Effector memory CD8-positive, alpha-beta T cell (primary cell): ENCODE measurements at regions not wholly inside any gene's neighbourhood (a gene's known extent, or its start where the extent isn't known, plus 50 kb on each side); places are given as distances from the start of the nearest gene placed in this dataset.

Experiments
- ATAC-seq: fragments of 150-1000 bp; cut with Tn5 transposase; replicated peaks from 2 replicates; pipeline ENCODE4 v1.10.0; 2021; ENCODE audit warnings: mild to moderate bottlenecking, moderate library complexity
- DNase-seq, 3 experiments: peaks; one replicate each; pipeline ENCODE4 v3.0.0; 2021
- H3K27ac Mint-ChIP-seq, 2 donors: one replicate each; pipeline ENCODE4 v1.8.0; 2022; ENCODE audit warnings: mild to moderate bottlenecking in 2 of 2, mixed read lengths in 2 of 2, moderate library complexity in 2 of 2
- H3K27me3 Mint-ChIP-seq, 2 donors: one replicate each; pipeline ENCODE4 v1.8.0; 2022; ENCODE audit warnings: mixed read lengths in 2 of 2
- H3K36me3 Mint-ChIP-seq: one replicate; pipeline ENCODE4 v1.8.0; 2022; ENCODE audit warnings: mild to moderate bottlenecking, moderate library complexity, mixed read lengths; ENCODE audit not compliant: insufficient read depth
- H3K4me1 Mint-ChIP-seq, 2 donors: one replicate each; pipeline ENCODE4 v1.8.0; 2022; ENCODE audit warnings: low read depth in 2 of 2, mixed read lengths in 2 of 2
- H3K4me3 Mint-ChIP-seq, 2 donors: one replicate each; pipeline ENCODE4 v1.8.0; 2022; ENCODE audit warnings: mild to moderate bottlenecking in 2 of 2, mixed read lengths in 2 of 2, moderate library complexity in 2 of 2
- H3K9me3 Mint-ChIP-seq, 2 donors: one replicate each; pipeline ENCODE4 v1.8.0; 2022; ENCODE audit warnings: mixed read lengths in 2 of 2

DNA sequence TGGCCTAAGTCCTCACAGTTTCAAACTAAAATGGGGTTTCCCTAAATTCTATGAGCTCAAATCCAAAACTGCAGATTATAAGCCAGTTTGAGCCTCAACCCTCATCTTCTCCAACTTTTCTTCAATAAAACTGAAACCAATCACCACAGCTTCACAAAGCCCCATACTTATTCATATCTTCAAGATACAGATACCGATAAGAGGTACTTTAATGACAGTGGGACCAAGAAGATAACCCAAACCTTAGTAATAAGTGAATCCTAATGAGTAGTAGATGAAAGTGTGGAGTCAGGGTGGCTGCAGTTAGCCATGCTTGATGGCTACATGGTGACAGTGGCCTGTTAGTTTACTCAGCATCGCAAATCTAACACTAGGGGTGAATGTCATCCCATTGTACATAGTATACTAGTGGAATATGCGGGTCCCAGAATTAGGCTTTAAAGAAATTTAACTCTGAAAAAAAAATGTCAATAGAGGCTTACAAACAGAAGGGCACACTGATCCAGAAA is 395.8 kb upstream of the PHF14 start:
- H3K9me3 Mint-ChIP-seq, result no peaks in the 10 kb centered on the region
- H3K4me3 Mint-ChIP-seq, result no peak overlapping the region
- H3K4me1 Mint-ChIP-seq, result no peaks in the 10 kb centered on the region
- no peaks in the 10 kb centered on the region for H3K27me3 Mint-ChIP-seq
- H3K27ac Mint-ChIP-seq, result no peak overlapping the region
- DNase-seq, result no peak
- no peak for ATAC-seq
- H3K36me3 Mint-ChIP-seq, result no peaks in the 10 kb centered on the region

DNA sequence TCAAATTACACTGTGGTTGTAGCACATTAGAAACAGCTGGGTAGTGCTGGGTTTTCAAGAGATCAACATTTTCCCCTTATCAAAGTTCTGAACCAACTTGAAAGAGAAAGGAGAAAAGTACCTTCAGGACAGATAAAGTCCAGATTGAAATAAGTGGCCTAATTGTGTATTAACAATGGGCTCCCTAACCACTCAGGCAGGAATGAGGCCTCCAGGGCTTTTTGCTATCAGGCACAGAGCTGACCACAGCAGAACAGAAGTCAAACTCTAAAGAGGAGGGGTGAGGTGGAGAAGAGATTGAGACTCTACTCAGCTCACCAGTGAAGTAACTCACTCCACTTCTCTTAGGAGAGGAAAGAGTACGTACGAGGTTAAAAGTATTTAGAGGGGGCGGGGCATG is 394.1 kb upstream of the PHF14 start:
- no peaks in the 10 kb centered on the region for H3K27me3 Mint-ChIP-seq
- no peaks in the 10 kb centered on the region for H3K4me1 Mint-ChIP-seq
- H3K4me3 Mint-ChIP-seq, result no peak overlapping the region
- no peaks in the 10 kb centered on the region for H3K36me3 Mint-ChIP-seq
- ATAC-seq, result no peak
- H3K27ac Mint-ChIP-seq, result no peak overlapping the region
- no peaks in the 10 kb centered on the region for H3K9me3 Mint-ChIP-seq
- DNase-seq, result no peak

DNA sequence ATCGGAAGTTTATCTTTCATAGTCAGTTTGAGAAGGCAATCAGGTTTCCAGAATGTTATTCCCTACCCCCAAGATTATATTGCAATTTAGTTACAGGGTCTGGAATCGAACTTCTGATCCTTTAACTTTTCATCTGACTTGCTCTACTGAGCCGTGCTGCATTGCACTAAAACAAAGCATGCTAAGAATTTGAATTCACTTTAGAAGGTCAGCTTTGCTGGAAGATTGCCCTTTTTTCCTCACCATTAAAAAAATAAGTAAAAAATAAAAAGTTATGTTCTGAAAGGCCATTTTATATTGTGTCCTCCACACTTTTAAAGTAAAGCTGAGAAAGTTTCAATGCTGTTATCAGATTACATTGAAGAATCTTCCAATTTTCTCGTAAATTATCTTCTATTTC is 388.8 kb upstream of the PHF14 start:
- Mint-ChIP-seq H3K4me3 (no peak overlapping the region), H3K9me3 (no peaks in the 10 kb centered on the region), H3K27ac (no peak overlapping the region), H3K36me3 (no peaks in the 10 kb centered on the region), H3K27me3 (no peaks in the 10 kb centered on the region), H3K4me1 (no peaks in the 10 kb centered on the region)
- ATAC-seq (no peak), DNase-seq (no peak)

DNA sequence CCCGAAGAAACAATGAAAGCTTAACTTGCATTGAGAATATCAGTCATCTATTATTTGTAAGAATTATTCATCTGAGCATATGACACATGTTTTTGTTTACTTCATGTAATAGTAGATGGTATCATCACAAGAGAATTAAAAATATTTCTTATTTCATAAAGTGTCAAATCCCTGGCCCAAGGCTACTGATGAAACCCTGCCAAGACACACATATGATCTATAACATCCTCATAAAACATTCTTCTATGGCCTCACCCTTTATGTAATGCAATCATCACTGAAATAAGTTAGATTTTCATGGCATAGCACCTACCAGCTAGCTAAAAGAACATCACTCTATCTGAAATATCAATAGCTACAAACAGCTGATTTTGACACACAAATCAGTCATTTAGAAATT is 385.6 kb upstream of the PHF14 start:
- ATAC-seq (no peak), DNase-seq (no peak)
- Mint-ChIP-seq H3K9me3 (peaks cover 0 to 1% of the 10 kb centered on the region in 2 donors), H3K27me3 (no peaks in the 10 kb centered on the region), H3K27ac (no peak overlapping the region), H3K4me3 (no peak overlapping the region), H3K4me1 (no peaks in the 10 kb centered on the region), H3K36me3 (no peaks in the 10 kb centered on the region)

DNA sequence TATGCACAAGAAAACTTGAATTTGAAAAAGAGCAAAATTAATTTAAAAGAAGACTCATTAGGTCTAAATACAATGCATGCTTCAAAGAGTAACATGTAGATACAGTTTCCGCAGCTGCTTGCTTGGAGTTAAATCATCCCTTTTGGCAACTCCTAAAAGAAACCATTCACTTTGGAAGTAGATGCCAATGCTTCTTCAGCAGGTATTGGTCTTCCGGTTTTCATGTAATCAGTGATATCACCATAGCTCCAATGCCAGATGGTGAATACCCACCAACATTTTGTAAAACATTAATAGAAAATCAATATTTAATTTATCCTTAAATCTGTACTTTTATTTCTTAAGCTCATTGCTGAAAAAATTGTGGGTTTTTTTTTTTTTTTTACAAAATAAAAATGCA is 381.1 kb upstream of the PHF14 start:
- Mint-ChIP-seq H3K9me3 (peaks cover 0 to 1% of the 10 kb centered on the region in 2 donors), H3K27ac (no peak overlapping the region), H3K4me3 (no peak overlapping the region), H3K36me3 (no peaks in the 10 kb centered on the region), H3K27me3 (no peaks in the 10 kb centered on the region), H3K4me1 (no peaks in the 10 kb centered on the region)
- ATAC-seq, result no peak
- no peak for DNase-seq

DNA sequence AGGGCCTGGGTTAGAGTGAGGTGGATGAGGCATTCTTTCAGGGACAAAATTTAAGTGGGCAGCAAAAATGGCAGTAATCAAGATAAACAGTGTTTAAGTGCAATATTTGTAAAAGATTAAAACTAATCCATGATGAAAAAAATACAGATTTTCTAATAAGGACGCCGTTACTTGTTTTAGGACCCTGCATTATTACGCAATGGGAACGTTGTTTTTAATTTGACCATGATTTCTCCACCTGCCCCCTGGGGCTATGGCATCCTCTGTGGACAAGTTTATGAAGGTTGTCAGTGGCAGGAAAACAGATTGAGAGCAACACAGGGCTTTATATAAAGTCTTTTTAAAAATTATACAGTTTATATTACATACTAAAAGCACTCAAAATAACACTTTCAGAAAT is 380.6 kb upstream of the PHF14 start:
- Mint-ChIP-seq H3K4me1 (no peaks in the 10 kb centered on the region), H3K4me3 (no peak overlapping the region), H3K36me3 (no peaks in the 10 kb centered on the region), H3K27ac (no peak overlapping the region), H3K27me3 (no peaks in the 10 kb centered on the region), H3K9me3 (peaks cover 0 to 1% of the 10 kb centered on the region in 2 donors)
- DNase-seq (no peak), ATAC-seq (no peak)

DNA sequence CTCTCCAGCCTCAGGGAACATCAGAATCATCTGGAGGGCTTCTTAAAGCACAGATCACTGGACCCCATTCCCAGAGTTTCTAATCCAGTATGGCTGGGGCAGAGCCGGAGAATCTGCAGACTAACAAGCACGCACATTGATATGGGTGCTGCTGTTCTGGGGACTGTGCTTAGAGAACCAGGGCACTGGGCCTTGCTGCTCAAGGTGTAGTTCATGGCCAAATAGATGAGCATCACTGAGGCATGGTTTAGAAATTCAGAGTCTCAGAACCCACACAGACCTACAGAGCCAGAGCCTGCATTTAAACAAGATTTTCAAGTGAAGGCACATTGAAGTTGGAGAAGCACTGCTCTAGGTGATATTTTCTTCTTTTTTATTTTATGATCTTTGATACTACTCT is 376.8 kb upstream of the PHF14 start:
- Mint-ChIP-seq H3K4me3 (no peak overlapping the region), H3K27ac (no peak overlapping the region), H3K36me3 (no peaks in the 10 kb centered on the region), H3K27me3 (no peaks in the 10 kb centered on the region), H3K4me1 (no peaks in the 10 kb centered on the region), H3K9me3 (no peaks in the 10 kb centered on the region)
- ATAC-seq (no peak), DNase-seq (no peak)

DNA sequence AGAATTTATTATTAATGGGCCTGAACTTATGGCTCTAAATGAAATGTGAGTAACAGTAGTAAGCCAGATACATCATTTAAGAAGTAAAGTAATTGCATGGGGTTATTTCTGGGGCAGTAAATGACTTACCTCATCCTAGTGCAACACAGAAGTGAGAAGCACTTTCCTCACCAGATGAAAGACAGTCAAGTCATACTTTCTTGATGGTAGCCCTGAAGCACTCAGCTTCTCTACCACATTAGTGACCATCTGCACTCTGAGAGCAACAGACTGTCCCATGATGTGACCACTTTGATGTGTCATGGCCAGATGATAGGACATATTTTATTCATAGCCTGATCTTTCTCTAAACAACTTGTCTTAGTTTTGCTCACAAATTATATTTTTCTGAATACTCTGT is 369.5 kb upstream of the PHF14 start:
- H3K9me3 Mint-ChIP-seq, result no peaks in the 10 kb centered on the region
- no peak overlapping the region for H3K4me3 Mint-ChIP-seq
- no peak for ATAC-seq
- H3K27ac Mint-ChIP-seq, result no peak overlapping the region
- no peak for DNase-seq
- H3K27me3 Mint-ChIP-seq, result no peaks in the 10 kb centered on the region
- H3K4me1 Mint-ChIP-seq, result no peaks in the 10 kb centered on the region
- no peaks in the 10 kb centered on the region for H3K36me3 Mint-ChIP-seq

DNA sequence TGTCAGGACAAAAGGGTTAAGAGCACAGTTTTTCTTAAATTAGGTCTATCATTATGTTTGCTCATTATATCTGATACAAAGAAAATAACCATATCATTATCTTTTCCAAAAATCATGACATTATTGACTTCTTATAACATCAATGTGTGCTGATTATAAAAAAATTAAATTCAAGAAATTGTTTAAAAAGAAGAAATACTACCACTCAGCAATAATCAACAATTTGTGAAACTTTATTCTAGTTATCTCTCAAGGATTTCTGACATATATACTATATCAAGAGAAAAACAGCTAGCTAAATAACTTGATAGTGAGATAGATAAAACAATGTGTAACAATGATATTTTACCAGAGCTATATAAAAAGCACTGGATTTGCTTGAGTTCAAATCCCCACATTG is 360.7 kb upstream of the PHF14 start:
- Mint-ChIP-seq H3K27me3 (no peaks in the 10 kb centered on the region), H3K27ac (no peak overlapping the region)

DNA sequence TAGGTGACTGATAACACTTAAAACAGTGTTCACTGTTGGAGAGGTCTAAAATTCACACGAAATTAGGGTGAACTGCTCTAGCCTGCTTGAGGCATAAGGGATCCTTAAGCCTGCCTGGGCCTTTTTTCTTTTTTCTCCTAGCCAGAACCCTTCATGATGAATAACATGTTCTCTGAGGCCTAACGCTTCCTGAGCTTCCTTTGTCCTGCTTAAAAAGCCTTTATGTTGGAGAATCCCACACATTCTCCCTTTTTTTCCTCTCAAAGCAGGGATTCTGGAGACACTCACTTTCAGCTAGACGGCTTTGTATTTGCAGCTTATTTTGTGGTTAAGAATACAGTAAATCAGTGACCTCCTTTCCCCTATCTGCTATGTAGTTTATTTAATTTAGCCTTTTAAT is 354.7 kb upstream of the PHF14 start:
- Mint-ChIP-seq H3K4me1 (no peaks in the 10 kb centered on the region), H3K27ac (no peak overlapping the region), H3K36me3 (no peaks in the 10 kb centered on the region), H3K27me3 (peaks cover 0 to 3% of the 10 kb centered on the region in 2 donors), H3K9me3 (peaks cover 4 to 10% of the 10 kb centered on the region in 2 donors), H3K4me3 (no peak overlapping the region)
- no peak for ATAC-seq
- DNase-seq, result no peak

More for the DNA sequence above, 360.7 kb upstream of the PHF14 start:
- ATAC-seq (no peak), DNase-seq (no peak)
- Mint-ChIP-seq H3K4me1 (no peaks in the 10 kb centered on the region), H3K4me3 (no peak overlapping the region), H3K36me3 (no peaks in the 10 kb centered on the region), H3K9me3 (peaks cover 0 to 10% of the 10 kb centered on the region in 2 donors)

DNA sequence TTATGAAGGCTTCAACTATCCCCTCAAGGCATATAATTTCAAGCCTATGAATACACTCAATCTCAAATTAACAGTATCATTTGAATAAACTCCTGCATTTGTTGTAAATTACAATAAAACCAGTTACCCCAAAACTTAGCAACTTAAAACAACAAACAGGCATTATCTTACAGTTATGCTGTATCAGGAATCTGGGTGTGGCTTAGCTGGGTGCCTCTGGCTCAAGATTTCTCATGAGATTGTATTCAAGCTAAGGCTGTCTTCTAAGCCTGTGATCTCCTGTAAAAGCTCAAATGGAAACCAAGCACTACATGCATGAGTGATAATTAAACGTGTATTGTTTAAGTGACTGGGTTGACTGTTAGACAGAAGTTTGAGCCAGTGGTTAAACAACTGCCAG is 341.0 kb upstream of the PHF14 start:
- no peak overlapping the region for H3K4me3 Mint-ChIP-seq
- H3K36me3 Mint-ChIP-seq, result no peaks in the 10 kb centered on the region
- DNase-seq (no peak), ATAC-seq (no peak)
- no peaks in the 10 kb centered on the region for H3K27me3 Mint-ChIP-seq
- H3K9me3 Mint-ChIP-seq, result peaks cover 0 to 3% of the 10 kb centered on the region in 2 donors
- no peak overlapping the region for H3K27ac Mint-ChIP-seq
- H3K4me1 Mint-ChIP-seq, result no peaks in the 10 kb centered on the region

DNA sequence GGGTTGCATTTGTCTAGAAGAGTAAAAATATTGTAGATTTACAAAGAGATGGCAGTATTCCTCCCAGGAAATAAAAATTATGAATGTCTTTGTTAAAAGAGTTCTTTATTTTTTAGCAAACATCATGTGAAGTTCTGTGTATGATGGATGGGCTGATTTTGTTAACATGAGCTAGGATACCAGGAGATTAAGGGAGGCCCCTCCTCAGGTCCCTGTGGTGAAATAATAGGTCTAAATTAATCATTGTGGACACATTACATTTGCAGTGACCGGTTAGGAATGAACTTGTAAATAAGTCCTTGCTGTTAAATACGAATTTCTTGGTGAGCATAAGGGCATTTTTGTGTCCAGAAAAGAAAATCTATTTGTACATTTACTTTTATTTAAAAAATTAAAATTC is 339.4 kb upstream of the PHF14 start:
- H3K27ac Mint-ChIP-seq, result no peak overlapping the region
- ATAC-seq, result no peak
- no peaks in the 10 kb centered on the region for H3K36me3 Mint-ChIP-seq

DNA sequence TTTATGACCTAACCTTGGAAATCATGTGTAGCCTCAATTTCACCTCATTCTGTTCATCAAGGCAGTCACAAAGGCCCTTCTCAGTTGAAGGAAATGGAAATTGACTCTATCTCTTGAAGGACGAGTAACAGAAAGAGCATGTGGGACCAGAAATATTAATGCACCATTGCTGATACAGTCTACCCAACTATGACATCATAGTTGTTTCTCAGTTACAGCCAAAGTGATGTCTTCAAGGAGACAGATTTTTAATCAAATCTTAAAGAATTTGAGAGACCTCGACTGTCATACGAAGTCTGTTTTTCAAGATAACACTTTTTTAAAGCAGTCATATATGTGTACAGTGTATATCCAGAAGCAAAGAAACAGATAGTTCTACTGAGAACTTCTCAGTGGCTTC is 335.7 kb upstream of the PHF14 start:
- Mint-ChIP-seq H3K27ac (no peak overlapping the region), H3K4me3 (no peak overlapping the region), H3K4me1 (peaks cover under 1 to 2% of the 10 kb centered on the region in 2 donors), H3K27me3 (no peaks in the 10 kb centered on the region), H3K36me3 (peaks cover 3% of the 10 kb centered on the region), H3K9me3 (no peaks in the 10 kb centered on the region)
- DNase-seq, result no peak
- ATAC-seq, result no peak

More for the DNA sequence above, 339.4 kb upstream of the PHF14 start:
- H3K4me1 Mint-ChIP-seq, result no peaks in the 10 kb centered on the region
- no peaks in the 10 kb centered on the region for H3K27me3 Mint-ChIP-seq
- H3K9me3 Mint-ChIP-seq, result peaks cover 0 to 3% of the 10 kb centered on the region in 2 donors
- H3K4me3 Mint-ChIP-seq, result no peak overlapping the region
- no peak for DNase-seq

DNA sequence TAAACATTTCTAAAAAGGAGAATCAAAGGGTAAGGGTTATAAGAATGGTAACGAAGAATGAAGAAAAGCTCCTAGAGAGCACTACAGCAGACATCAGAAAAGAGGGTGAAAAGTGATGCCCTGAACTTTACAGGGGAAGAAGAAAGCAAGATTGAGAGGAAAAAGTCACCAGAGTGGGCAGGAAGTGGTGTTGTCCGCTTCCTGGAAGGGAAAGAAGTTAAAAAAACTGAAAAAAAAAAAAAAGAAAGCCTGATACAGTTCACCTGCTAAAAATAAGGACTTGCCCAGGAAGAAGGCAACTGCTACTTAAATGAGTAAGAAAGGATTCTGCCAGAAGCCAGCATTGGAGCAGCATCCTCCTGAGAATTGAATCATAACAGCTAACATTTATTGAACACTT is 330.1 kb upstream of the PHF14 start:
- no peak for DNase-seq
- ATAC-seq, result peak; percentile 29
- H3K36me3 Mint-ChIP-seq, result peaks cover 3% of the 10 kb centered on the region
- no peaks in the 10 kb centered on the region for H3K9me3 Mint-ChIP-seq
- H3K27me3 Mint-ChIP-seq, result no peaks in the 10 kb centered on the region
- peaks cover 6 to 10% of the 10 kb centered on the region in 2 donors for H3K4me1 Mint-ChIP-seq
- peak overlapping the region in 1 of 2 donors; percentile 58 for H3K4me3 Mint-ChIP-seq
- H3K27ac Mint-ChIP-seq, result peak overlapping the region in 1 of 2 donors; percentile 0

DNA sequence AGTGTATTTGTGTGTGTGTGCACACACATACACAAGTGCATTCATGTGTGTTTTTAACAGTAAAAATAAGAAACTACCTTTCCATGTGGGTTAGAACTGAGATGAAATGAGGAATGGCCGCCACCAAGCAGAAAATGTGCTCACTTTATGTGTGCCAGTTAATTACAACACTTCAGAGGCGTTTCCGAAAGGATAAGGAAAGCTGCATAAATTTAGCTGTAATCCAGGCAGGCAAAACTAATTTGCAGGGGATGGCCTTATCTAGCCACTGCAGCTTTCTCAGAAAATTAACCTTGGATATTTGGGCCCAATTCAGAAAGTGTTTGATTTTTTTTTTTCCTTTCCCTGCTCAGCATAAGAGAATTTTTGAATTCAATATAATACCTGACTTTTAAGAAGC is 328.8 kb upstream of the PHF14 start:
- Mint-ChIP-seq H3K36me3 (peaks cover 3% of the 10 kb centered on the region), H3K27ac (no peak overlapping the region), H3K4me3 (no peak overlapping the region), H3K27me3 (no peaks in the 10 kb centered on the region), H3K9me3 (no peaks in the 10 kb centered on the region), H3K4me1 (peaks cover 6 to 10% of the 10 kb centered on the region in 2 donors)
- no peak for DNase-seq
- no peak for ATAC-seq
